Stimulated activated naive CD4-positive, alpha-beta T cell treated with Interleukin-2 at 50 U/mL for 16 hours (primary cell): ENCODE measurements at regions not wholly inside any gene's neighbourhood (a gene's known extent, or its start where the extent isn't known, plus 50 kb on each side); places are given as distances from the start of the nearest gene placed in this dataset.

Experiments
- DNase-seq: peaks from one replicate; lab custom pipeline; 2025; lab: John Stamatoyannopoulos, UW

DNA sequence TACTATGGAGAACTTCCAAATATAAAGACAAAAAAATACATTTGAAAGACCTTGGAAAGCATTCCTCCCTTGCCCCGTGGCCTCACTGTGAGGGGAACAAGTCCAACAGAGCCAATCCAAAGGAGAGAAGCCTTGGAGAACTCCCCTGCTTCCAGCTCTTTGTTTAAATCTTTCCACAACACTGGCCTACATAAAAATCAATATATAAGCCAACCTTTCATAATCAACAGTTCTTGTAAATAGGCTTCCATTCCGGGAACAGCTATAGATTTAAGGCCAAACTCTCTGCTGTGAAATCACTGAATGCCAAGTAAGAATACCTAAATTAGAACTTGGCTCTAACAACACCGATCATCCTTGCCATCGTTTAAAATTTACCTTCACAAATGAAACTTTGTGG lies 242.1 kb downstream of the HACE1 start:
- DNase-seq, result no peak

GRCh38 chr6:104614394-104614793 lies 245.3 kb downstream of the HACE1 start:
- DNase-seq, result no peak

- DNase-seq, result no peak
Observed at GRCh38 chr6:104613416-104614001, 246.2 kb downstream of the HACE1 start.

GRCh38 chr6:104612541-104612940 lies 247.2 kb downstream of the HACE1 start:
- no peak for DNase-seq

DNA sequence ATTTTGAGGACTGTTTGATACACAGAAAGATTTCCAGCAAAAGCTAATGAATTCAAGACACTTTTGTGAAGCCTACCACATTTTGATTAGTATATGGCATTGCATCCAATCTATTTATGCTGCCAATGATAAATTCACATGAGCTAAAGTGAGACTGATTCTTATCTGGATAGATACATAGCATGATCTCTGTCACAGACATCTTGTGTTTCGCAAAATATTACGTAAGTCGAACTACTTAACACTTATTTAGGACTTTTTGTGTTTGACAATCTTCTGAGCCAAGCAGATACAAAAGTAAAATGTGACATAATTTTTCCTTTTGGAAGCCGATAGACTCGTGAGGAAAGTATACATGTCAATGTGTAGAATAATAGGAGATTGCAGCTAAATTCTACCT lies 251.6 kb downstream of the HACE1 start:
- DNase-seq, result no peak

- DNase-seq, result no peak
Observed at GRCh38 chr6:104607501-104607900, 252.2 kb downstream of the HACE1 start.

DNA sequence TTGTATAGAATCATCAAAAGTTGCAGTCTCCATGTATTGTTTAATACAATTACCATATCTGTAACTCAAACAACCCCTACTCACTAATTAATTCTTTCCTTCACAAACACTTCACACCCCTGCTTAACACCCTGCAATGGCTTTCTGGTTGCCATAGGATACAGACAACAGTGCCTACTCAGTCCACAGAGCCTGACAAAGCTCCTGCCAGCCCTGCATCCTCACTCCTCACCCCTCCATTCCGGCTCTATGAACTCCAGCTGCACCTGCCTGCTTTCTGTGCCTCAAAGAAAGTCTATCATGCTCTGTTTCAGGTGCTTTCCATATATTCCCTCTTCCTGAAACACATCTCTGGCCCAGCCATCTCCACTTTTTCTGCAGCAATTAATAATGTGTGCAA lies 253.4 kb downstream of the HACE1 start:
- no peak for DNase-seq

DNA sequence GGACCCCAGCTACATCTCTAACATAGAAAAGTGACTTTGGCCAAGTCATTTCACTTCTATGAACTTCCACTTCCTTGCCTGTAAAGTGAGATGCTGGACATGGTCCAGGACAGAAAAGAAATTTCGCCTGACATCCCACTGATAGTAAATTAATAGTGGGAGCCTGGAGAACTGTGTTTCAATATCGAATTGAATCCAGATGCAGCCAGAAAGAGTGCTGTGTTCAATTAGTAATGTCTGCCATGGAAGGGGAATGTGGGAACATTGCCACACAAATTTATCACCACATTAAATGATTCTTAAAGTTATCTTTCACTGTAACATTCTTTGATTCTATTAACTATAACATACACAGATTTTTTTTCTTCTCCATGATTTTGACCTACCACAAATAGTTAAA lies 255.0 kb downstream of the HACE1 start:
- DNase-seq, result no peak

DNA sequence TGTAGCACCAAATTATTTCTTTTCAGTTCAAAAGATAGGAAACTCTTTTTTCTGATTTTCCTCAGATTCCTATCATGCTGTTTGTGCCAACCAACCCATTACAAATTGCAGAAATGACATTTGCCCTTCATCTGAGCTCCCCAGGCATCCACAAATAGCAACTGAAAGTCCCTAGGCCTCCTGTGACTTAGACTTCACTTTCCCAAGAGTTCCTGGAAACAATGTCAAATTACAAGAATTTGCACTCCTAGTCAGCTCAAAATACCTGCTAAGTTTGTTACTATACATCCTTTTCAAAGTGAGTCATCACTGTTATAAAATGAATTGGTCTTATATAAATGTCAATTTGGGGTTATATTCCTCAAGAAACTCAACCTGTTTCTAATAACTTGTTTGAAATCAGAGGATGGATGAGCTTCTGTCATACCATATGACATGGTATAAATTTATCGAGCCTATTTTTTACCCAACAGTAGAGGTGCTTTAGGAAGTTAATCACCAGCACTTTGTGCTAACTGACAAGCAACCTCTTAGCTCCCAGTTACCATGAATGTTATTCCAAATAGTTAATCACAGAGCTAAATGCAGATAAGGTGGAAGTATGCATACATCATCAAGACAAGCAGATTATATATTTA lies 256.5 kb downstream of the HACE1 start:
- no peak for DNase-seq

- no peak for DNase-seq
Observed at GRCh38 chr6:104601721-104602120, 258.0 kb downstream of the HACE1 start.

DNA sequence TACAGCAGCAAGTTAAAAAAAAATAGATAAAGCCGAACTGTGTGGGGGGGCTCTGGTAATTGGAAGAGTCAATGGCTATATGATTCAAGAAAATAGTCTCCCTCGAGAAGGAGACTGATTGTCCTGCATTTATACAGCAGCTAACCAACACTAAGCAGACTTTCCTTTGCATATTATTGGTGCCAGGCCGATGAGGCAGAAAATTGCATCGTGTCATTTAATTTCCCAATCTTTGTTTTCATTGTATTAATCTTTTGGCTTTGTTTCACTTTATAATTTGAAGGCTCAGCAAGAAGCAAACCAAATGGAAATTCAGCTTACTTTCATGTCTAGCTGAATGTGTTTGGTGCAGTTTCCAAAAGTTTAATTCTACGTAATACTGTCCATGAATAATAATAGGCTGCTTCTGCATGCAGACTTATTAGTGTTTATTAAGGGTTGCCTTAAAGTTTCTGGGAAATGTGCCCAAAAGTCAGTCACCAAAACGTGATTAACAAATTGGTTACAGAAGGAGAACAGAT lies 258.5 kb downstream of the HACE1 start:
- no peak for DNase-seq

DNA sequence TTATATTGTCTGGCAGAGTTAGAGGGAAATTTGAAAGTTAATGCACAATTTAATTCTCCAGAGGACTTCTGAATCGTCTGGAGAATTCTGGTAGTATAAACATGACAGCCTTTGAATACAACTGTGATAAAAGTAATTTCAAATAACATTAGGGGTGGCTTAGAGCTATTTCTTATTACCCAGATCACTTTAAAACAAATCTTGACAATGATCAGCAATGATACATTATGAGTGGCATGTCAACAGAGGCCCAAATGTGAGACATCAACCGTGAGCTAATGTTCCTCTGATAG lies 259.1 kb downstream of the HACE1 start:
- DNase-seq, result no peak

DNA sequence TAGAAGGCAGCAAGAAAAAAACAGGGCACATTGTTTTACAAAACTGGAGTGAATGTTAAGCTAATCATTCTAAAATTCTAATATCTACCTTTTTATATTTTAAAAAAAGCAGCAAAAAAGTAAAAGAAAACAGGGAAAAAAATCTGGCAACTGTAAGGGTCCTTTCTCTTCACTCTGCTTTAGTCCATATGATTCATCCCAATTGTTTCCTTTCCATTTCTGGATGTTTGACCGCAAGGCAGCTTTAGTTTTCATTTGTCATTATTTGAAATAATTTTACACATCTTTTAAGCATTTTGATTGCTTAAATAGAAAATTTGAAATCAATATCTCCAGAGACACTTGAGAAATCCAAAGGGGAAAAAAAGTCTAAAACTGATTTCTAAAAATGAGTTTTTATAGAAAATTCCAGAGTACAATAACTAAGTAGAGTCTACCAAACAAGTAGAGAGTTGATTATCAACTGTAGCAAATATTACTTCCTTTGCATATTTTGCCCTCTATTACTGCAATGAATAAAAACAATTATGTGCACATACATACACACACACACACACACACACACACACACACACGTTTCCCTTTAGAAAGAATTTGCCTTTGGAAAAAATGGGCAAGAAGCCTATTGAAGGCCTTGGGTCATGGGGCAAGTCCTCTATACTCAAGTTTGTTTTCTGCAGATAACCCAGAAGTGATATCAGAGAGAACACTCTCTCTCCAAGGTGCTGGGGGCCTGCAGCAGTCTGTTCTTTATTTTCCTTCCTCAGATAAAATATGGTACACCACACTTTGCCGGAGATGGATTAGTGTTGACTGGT lies 259.7 kb downstream of the HACE1 start:
- DNase-seq, result no peak

DNA sequence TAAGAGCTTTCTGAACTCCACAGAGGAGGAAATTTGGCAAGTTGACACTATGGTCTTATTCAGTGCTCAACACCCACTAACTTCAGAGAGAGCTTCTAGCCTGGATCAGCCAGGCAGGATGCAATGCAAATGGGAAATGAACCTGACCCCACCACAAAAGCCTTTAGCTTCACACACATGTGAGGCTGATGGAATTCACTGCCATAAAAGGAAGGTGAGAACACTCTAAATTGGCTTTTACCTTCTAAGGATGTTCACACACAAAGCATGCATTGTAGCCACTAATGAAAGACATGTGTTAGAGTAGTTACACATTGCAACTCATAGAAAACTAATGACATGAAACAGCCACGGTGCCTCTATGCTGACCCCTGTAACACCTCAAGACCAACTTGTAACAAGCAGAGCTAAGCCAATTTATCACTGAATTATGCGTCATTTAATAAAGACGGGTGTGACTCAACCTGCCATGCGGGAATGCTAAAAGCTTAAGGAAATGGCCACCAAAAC lies 262.1 kb downstream of the HACE1 start:
- DNase-seq, result no peak

DNA sequence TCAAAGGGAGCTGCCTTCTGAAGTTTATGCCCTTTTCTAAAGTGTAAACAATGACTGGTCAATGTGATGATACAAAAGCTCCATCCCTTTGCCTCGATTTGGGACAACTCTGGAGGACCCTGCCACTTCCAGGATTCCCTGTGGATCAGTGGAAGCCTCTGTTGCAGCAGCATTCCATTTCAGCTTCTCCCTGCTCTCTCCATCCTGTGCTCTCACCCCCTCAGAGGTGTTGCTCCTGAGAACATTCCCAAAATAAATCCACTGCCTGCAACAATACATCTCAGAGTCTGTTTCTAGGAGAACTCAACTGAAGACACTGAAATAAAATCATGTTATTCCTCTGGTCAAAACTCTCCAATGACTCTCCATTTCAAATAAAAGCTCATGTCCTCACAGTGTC lies 263.6 kb downstream of the HACE1 start:
- DNase-seq, result no peak

DNA sequence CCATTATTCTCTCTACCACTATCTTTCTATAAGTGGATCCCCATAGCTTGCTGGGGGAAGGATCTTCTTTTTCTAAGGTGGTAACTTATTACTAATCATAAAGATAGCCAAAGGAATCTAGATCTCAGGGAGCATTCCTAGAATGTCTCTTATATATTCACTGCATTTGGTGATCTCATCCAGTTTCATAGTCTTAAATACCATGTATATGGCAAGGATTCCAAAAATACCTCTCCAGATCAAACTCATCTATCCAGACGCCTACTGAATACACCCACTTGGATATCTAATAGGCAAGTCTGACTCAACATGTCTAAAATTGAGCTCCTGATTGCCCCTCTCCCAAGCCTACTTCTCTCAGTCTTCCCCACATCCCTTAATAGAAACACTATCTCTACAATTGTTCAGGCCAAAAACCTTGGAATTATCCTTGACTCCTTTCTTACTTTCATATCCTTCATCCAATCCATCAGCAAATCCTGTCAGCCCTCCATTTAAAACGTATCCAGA lies 264.4 kb downstream of the HACE1 start:
- DNase-seq, result no peak

GRCh38 chr6:104591573-104592334 lies 268.0 kb downstream of the HACE1 start:
- DNase-seq, result no peak

- no peak for DNase-seq
Observed at GRCh38 chr6:104589940-104590339, 269.8 kb downstream of the HACE1 start.

GRCh38 chr6:104585646-104586045 lies 274.1 kb downstream of the HACE1 start:
- no peak for DNase-seq

DNA sequence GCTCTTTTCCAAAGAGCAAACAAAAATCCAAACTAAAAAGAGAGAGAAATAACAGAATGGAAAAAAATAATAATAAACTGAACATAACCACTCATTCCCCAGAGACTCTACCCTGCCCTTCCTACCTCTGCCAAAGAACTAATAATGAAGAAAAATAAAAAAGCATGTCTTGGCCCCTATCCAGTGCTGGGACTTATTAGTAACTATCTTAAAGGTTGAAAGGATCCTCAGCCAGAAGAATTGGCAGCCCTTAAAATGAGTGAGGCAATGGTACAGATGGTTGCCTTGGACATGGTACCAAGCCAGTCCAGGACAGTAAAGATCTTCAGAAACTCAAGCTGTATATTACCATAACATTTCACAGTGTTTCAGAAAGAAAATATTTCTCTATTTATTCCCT lies 279.3 kb downstream of the HACE1 start:
- no peak for DNase-seq

DNA sequence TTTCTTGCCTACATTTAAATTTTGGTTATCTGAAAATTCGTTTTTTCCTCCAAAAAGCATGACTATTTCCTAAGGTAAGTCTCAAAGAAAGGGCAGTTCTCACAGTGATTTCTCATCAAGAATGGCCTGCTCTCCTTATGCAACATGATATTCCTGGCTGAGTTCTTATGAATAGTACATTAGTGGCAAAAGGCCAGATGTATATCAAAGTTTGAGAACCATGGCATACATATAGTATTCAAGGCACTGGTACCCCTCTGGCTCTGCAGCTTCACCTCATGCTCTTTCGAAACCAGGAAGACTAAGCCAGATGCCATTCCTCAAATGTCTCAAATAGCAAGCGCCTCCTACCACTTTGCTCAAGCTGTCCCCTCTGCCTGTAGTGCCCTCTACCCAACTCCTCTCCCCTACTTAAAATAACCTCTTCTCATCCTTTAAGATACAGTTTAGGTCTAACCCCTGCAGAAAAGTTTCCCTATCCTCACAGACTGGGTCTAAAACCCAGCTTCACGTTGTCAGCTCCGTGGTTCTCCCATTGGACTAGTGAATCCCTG lies 280.3 kb downstream of the HACE1 start:
- DNase-seq, result no peak

GRCh38 chr6:104575536-104575935 lies 284.2 kb downstream of the HACE1 start:
- no peak for DNase-seq
